Body of pancreas (tissue), 4 donors: ENCODE measurements at regions not wholly inside any gene's neighbourhood (a gene's known extent, or its start where the extent isn't known, plus 50 kb on each side); places are given as distances from the start of the nearest gene placed in this dataset.

Experiments
- ATAC-seq: fragments of 150-250 bp; one replicate; pipeline ENCODE4 v1.9.1; 2016
- DNase-seq, 4 donors: peaks; one replicate each; pipeline ENCODE4 v3.0.0-alpha.2; 2019
- H3K27ac ChIP-seq, 4 donors: fragments of 200-600 bp; sonication (generic); 1 replicate in 3 of 4; 2 replicates in 1 of 4; pipeline versions ENCODE4 v1.5.1 to v1.6.1; 2016 to 2019; ENCODE audit warnings: mild to moderate bottlenecking in 1 of 4, mixed read lengths in 1 of 4, moderate library complexity in 1 of 4
- H3K27me3 ChIP-seq, 2 donors: fragments of 200-600 bp; sonication (generic); one replicate each; pipeline ENCODE4 v1.6.0; 2016; ENCODE audit warnings: mild to moderate bottlenecking in 1 of 2
- H3K36me3 ChIP-seq, 2 donors: fragments of 200-600 bp; sonication (generic); replicated peaks in 1 of 2; 2 replicates each; pipeline ENCODE4 v1.5.1; 2016; ENCODE audit warnings: low read depth in 2 of 2; ENCODE audit not compliant: insufficient read depth in 1 of 2
- H3K4me1 ChIP-seq: fragments of 200-600 bp; sonication (generic); one replicate; pipeline ENCODE4 v1.6.0; 2016
- H3K4me3 ChIP-seq, 2 donors: fragments of 200-600 bp; sonication (generic); 1 replicate in 1 of 2; 2 replicates in 1 of 2; pipeline ENCODE4 v1.5.1; 2016 to 2019
- H3K9me3 ChIP-seq, 3 donors: fragments of 200-600 bp; sonication (generic); 1 replicate in 2 of 3; 2 replicates in 1 of 3; pipeline ENCODE4 v1.5.1; 2016
- CTCF ChIP-seq, 7 experiments: fragments of 450-650 bp in 4 of 7; fragments of 200-600 bp in 3 of 7; sonication (generic) in 3 of 7; IDR thresholded peaks; one replicate each; pipeline ENCODE4 v1.5.1; 2016 to 2019; ENCODE audit warnings: antibody characterized with exemption in 7 of 7
- POLR2A ChIP-seq, 3 donors: fragments of 450-650 bp; IDR thresholded peaks; one replicate each; pipeline ENCODE4 v1.6.1; 2016; ENCODE audit warnings: antibody characterized with exemption in 3 of 3, mild to moderate bottlenecking in 2 of 3
- WGBS, 2 donors: methylation state at CpG; one replicate each; pipeline ENCODE4 v1.1.5; 2017; 5-methylcytosine and 5-hydroxymethylcytosine counted together
- intact Hi-C: fragments of 100-400 bp; cut with DNase I; formaldehyde crosslinking; loops from one replicate; pipeline ENCODE4 v1.15.1; 2023

DNA sequence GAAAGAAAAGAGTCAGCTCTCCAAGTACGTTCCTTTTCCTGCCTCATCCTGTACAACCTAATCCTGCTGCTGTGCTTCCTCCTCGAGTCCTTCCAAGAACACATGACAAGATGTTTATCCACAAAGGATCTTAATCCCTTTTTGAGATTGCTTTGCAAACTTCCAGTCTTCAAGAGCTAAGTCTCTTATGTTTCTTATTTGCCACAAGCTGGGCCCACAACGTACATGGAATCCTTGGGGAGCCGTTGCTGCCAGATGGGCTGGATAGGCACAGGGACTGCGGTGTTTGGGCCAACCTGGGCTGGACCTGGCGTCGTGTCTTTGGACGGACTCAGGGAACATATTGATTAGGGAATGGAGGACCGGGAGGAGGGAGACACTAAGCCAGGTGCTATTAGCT, 79.7 kb upstream of the AFDN start:
- DNase-seq = no peak
- H3K4me3 ChIP-seq = no peak overlapping the region
- H3K36me3 ChIP-seq = no peaks in the 10 kb centered on the region
- no peak for ATAC-seq
- H3K9me3 ChIP-seq = no peaks in the 10 kb centered on the region
- intact Hi-C loops = no loop called here
- peaks cover 29% of the 10 kb centered on the region for H3K4me1 ChIP-seq
- TF ChIP-seq CTCF (IDR thresholded peaks at IDR 0.05) (no peak), POLR2A (IDR thresholded peaks at IDR 0.05) (no peak)
- H3K27me3 ChIP-seq = no peaks in the 10 kb centered on the region
- no peak overlapping the region for H3K27ac ChIP-seq
- 62 to 81% methylated on average over 9 of the region's 9 CpGs for WGBS, 2 donors

DNA sequence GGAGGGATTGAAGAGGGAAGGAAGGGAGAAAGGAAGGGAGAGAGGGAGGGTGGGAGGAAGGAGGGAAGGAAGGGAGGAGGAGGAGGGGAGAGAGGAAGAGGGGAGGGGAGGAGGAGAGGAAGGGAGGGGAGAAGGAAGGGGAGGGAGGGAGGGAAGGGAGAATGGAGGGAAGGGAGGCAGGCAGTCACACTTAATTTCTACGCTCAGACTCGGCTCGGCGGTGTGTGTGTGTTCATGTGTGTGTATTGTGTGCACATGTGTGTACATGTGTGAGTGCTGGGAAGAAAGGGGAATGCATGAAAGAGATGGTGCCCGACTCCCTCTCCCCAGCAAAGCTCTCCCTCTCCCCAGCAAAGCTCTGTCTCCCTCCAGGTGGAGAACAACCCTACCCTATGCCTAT, 79.1 kb upstream of the AFDN start:
- DNase-seq (no peak), ATAC-seq (no peak)
- intact Hi-C loops = no loop called here
- Histone ChIP-seq H3K4me3 (no peak overlapping the region), H3K27me3 (no peaks in the 10 kb centered on the region), H3K4me1 (peaks cover 32% of the 10 kb centered on the region), H3K9me3 (no peaks in the 10 kb centered on the region), H3K36me3 (no peaks in the 10 kb centered on the region), H3K27ac (no peak overlapping the region)
- TF ChIP-seq POLR2A (IDR thresholded peaks at IDR 0.05) = no peak
- TF ChIP-seq CTCF (IDR thresholded peaks at IDR 0.05) = no peak
- 78 to 86% methylated on average over 5 of the region's 5 CpGs for WGBS, 2 donors

DNA sequence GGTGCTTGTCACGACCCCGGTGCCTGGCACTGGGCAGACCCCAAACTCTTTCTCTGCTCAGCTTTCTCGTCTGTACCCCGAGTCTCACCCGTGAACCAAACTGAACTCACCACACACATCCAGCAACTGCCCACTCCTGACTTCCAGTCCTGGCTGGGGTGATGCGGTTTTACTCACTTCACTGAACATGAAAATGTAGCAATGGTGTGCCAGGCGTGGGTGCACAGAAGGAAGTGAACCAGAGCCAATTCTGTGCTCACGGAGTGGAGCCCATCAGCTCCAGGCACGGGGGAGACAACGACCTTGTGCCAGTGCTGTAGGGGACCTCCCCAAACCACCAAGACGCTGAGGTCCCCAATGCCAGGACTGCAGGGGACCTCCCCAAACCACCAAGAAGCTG, 78.7 kb upstream of the AFDN start:
- Histone ChIP-seq H3K27me3 (no peaks in the 10 kb centered on the region), H3K27ac (no peak overlapping the region), H3K4me3 (no peak overlapping the region), H3K4me1 (peaks cover 32% of the 10 kb centered on the region), H3K9me3 (no peaks in the 10 kb centered on the region), H3K36me3 (no peaks in the 10 kb centered on the region)
- TF ChIP-seq CTCF (IDR thresholded peaks at IDR 0.05) (no peak), POLR2A (IDR thresholded peaks at IDR 0.05) (no peak)
- 80 to 89% methylated on average over 7 to 11 of the region's 11 CpGs for WGBS, 2 donors
- ATAC-seq (no peak), DNase-seq (no peak)
- intact Hi-C loops = no loop called here

GRCh38 chr6:167748458-167749379, 78.0 kb upstream of the AFDN start:
- Histone ChIP-seq H3K27me3 (no peaks in the 10 kb centered on the region), H3K4me3 (no peak overlapping the region), H3K27ac (peak overlapping the region in 1 of 4 donors; percentile 22), H3K9me3 (no peaks in the 10 kb centered on the region), H3K36me3 (no peaks in the 10 kb centered on the region), H3K4me1 (peaks cover 32% of the 10 kb centered on the region)
- no peak for TF ChIP-seq POLR2A (IDR thresholded peaks at IDR 0.05)
- no peak for ATAC-seq
- intact Hi-C loops = no loop called here
- no peak for DNase-seq
- WGBS, 2 donors = 70 to 81% methylated on average over 17 to 26 of the region's 26 CpGs

DNA sequence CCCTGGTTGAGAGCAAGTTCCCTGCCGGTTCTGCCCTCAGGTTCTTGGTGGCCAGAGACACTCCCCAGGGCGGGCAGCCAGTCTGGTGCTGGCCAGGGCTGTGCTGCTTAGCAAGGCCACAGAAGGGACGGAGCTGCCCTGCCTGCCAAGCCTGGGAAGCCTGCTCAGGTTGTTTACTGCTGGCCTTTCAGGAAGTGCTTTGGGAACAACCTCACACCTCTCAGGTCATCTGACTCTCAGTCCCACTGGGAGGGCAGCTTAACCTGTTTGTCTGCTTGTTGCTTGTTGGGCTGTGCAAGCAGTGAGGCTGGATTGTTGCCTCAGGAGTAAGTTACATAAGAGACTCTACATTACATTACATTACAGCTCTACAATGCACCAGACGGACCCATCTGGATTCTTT, 75.8 kb upstream of the AFDN start:
- peak; percentile 100 for ATAC-seq
- Histone ChIP-seq H3K4me1 (peaks cover 32% of the 10 kb centered on the region), H3K4me3 (no peak overlapping the region), H3K9me3 (no peaks in the 10 kb centered on the region), H3K36me3 (no peaks in the 10 kb centered on the region), H3K27me3 (no peaks in the 10 kb centered on the region), H3K27ac (peak overlapping the region; percentile 87 to 94 (median 90))
- 13 to 16% methylated on average over 3 to 4 of the region's 4 CpGs for WGBS, 2 donors
- intact Hi-C loops = no loop called here
- TF ChIP-seq POLR2A (IDR thresholded peaks at IDR 0.05) (peak; percentile 46 to 80 (median 61)), CTCF (IDR thresholded peaks at IDR 0.05) (peak in 3 of 7 experiments; percentile 23 to 29 (median 25))
- peak; percentile 94 to 98 (median 98) for DNase-seq
